Stimulated activated naive CD8-positive, alpha-beta T cell treated with anti-CD3 and anti-CD28 coated beads, Interleukin-15, amount 100 ng/mL, for 72 hours (primary cell): ENCODE measurements at regions not wholly inside any gene's neighbourhood (a gene's known extent, or its start where the extent isn't known, plus 50 kb on each side); places are given as distances from the start of the nearest gene placed in this dataset.

Experiments
- ATAC-seq: fragments of 150-1000 bp; cut with Tn5 transposase; 2 replicates; pipeline ENCODE4 v1.10.0; 2021; ENCODE audit warnings: mild to moderate bottlenecking, moderate library complexity
- DNase-seq, 2 donors: peaks; one replicate each; pipeline ENCODE4 v3.0.0; 2021 to 2022
- H3K27ac Mint-ChIP-seq, 2 donors: one replicate each; pipeline ENCODE4 v1.8.0; 2022; ENCODE audit warnings: mild to moderate bottlenecking in 2 of 2, mixed read lengths in 2 of 2, moderate library complexity in 2 of 2
- H3K27me3 Mint-ChIP-seq: one replicate; pipeline ENCODE4 v1.8.0; 2022; ENCODE audit warnings: mixed read lengths
- H3K4me1 Mint-ChIP-seq: one replicate; pipeline ENCODE4 v1.8.0; 2022; ENCODE audit warnings: mild to moderate bottlenecking, mixed read lengths
- H3K4me3 Mint-ChIP-seq, 2 donors: one replicate each; pipeline ENCODE4 v1.8.0; 2022; ENCODE audit warnings: mild to moderate bottlenecking in 2 of 2, mixed read lengths in 2 of 2, moderate library complexity in 1 of 2
- H3K9me3 Mint-ChIP-seq, 2 donors: one replicate each; pipeline ENCODE4 v1.8.0; 2022; ENCODE audit warnings: mixed read lengths in 2 of 2

DNA sequence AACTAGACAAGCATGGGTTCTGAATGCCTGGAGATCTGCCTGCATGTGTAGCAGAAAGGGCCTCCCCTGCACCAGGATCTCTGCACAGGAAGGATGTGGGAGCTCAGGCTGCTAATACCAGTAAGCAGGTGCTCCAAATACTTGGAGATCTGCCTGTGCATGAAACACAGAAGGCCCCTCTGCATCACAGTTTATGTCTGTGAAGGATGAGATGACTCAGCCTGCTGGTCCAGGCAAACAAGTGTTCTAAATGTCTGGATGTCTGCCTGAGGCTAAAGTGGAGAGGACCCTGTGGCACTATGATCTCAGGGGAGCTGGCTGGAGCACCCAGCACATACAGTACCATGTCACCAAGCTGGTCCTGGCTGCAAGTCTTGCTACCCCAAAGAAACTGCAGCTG, 678.8 kb downstream of the MCTP2 start:
- H3K9me3 Mint-ChIP-seq = peaks cover 6 to 12% of the 10 kb centered on the region in 2 donors
- ATAC-seq (no peak), DNase-seq (no peak)
- H3K27ac Mint-ChIP-seq = no peak overlapping the region
- no peak overlapping the region for H3K4me3 Mint-ChIP-seq
- H3K4me1 Mint-ChIP-seq = no peaks in the 10 kb centered on the region
- H3K27me3 Mint-ChIP-seq = no peaks in the 10 kb centered on the region

DNA sequence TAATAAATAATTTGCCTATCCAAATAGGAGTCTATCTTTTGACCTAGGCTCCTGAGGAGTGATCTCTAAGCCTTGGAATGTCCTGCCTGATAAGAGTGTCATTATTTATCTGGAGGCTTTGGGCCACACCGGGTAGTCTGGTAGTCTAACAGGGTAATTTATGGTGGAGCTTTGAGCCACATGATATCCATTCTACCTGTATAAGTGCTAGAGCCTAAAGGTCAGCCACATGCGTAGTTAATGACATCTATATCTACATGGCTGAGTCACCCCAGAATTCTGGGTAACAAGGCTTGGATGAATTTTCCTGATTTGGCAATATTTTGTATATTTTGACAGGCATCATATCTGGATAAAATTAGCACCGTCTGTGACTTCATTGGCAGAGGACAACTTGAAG, 681.4 kb downstream of the MCTP2 start:
- ATAC-seq (no peak), DNase-seq (no peak)
- H3K4me1 Mint-ChIP-seq = no peaks in the 10 kb centered on the region
- no peaks in the 10 kb centered on the region for H3K27me3 Mint-ChIP-seq
- H3K4me3 Mint-ChIP-seq = no peak overlapping the region
- H3K27ac Mint-ChIP-seq = no peak overlapping the region
- H3K9me3 Mint-ChIP-seq = peaks cover 6% of the 10 kb centered on the region in 2 donors

- ATAC-seq = no peak
- Mint-ChIP-seq H3K9me3 (no peaks in the 10 kb centered on the region), H3K4me3 (no peak overlapping the region), H3K4me1 (no peaks in the 10 kb centered on the region), H3K27ac (no peak overlapping the region), H3K27me3 (no peaks in the 10 kb centered on the region)
- DNase-seq = no peak
Measured at GRCh38 chr15:94917068-94917467, 685.7 kb downstream of the MCTP2 start.

- DNase-seq (no peak), ATAC-seq (no peak)
- H3K9me3 Mint-ChIP-seq = no peaks in the 10 kb centered on the region
- no peaks in the 10 kb centered on the region for H3K27me3 Mint-ChIP-seq
- no peak overlapping the region for H3K4me3 Mint-ChIP-seq
- peak overlapping the region in 1 of 2 donors; percentile 12 for H3K27ac Mint-ChIP-seq
- no peaks in the 10 kb centered on the region for H3K4me1 Mint-ChIP-seq
Measured at GRCh38 chr15:94921936-94922335, 690.6 kb downstream of the MCTP2 start.

- ATAC-seq = no peak
- Mint-ChIP-seq H3K27me3 (no peaks in the 10 kb centered on the region), H3K4me1 (no peaks in the 10 kb centered on the region), H3K9me3 (no peaks in the 10 kb centered on the region), H3K27ac (no peak overlapping the region), H3K4me3 (no peak overlapping the region)
- DNase-seq = no peak
Measured at GRCh38 chr15:94924057-94924456, 692.7 kb downstream of the MCTP2 start.

GRCh38 chr15:94924971-94925598, 693.7 kb downstream of the MCTP2 start:
- no peak overlapping the region for H3K4me3 Mint-ChIP-seq
- ATAC-seq (no peak), DNase-seq (no peak)
- H3K4me1 Mint-ChIP-seq = no peaks in the 10 kb centered on the region
- no peaks in the 10 kb centered on the region for H3K27me3 Mint-ChIP-seq
- no peak overlapping the region for H3K27ac Mint-ChIP-seq
- H3K9me3 Mint-ChIP-seq = no peaks in the 10 kb centered on the region

DNA sequence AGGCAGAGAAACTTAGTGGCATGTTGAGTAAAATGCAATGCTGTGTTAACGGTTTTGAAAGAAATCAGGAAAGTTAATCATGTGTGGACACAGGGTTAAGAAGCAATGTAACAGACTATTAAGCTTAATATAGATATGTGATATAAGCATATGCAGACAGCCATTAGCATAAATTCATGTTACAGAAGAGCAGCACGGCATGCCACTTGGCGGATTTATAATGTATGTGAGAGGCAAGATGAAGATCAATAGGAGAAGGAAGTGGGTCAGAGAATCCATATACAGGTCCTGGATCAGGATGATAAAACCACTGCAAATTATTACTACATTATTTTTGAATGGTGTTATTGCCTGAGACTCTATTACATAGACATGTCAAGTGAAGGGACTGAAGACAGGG, 694.3 kb downstream of the MCTP2 start:
- Mint-ChIP-seq H3K27me3 (no peaks in the 10 kb centered on the region), H3K4me1 (no peaks in the 10 kb centered on the region), H3K9me3 (no peaks in the 10 kb centered on the region), H3K4me3 (no peak overlapping the region), H3K27ac (no peak overlapping the region)
- ATAC-seq (no peak), DNase-seq (no peak)

GRCh38 chr15:94927003-94927402, 695.6 kb downstream of the MCTP2 start:
- Mint-ChIP-seq H3K27ac (no peak overlapping the region), H3K4me3 (no peak overlapping the region), H3K4me1 (no peaks in the 10 kb centered on the region), H3K27me3 (no peaks in the 10 kb centered on the region), H3K9me3 (no peaks in the 10 kb centered on the region)
- ATAC-seq (no peak), DNase-seq (no peak)

- Mint-ChIP-seq H3K27me3 (no peaks in the 10 kb centered on the region), H3K4me1 (no peaks in the 10 kb centered on the region), H3K9me3 (peaks cover 0 to 8% of the 10 kb centered on the region in 2 donors), H3K4me3 (no peak overlapping the region), H3K27ac (no peak overlapping the region)
- DNase-seq (no peak), ATAC-seq (no peak)
Measured at GRCh38 chr15:94929282-94929681, 697.9 kb downstream of the MCTP2 start.

DNA sequence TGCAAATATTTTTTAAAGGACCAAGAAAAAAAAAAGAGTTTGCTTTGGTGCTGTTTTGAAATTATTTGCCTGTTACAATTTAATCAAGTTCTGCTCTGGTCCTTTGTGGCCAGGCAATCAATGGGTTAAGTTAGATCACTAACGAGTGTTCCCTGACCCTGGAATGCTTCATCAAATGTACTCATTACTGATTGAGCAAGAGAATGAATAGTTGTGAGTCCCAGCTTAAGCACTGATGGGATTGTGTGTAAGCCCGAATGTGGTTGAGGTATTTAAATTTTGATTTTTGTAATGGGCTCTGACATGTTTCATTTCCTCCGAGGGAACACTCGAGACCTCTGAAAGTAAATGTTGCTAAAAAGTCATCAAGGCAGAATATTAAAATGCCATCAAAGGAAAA, 699.1 kb downstream of the MCTP2 start:
- DNase-seq (no peak), ATAC-seq (no peak)
- Mint-ChIP-seq H3K4me1 (no peaks in the 10 kb centered on the region), H3K9me3 (peaks cover 0 to 20% of the 10 kb centered on the region in 2 donors), H3K27me3 (no peaks in the 10 kb centered on the region), H3K27ac (no peak overlapping the region), H3K4me3 (no peak overlapping the region)

GRCh38 chr15:94930960-94931359, 699.6 kb downstream of the MCTP2 start:
- Mint-ChIP-seq H3K9me3 (peaks cover 0 to 25% of the 10 kb centered on the region in 2 donors), H3K4me1 (no peaks in the 10 kb centered on the region), H3K27me3 (no peaks in the 10 kb centered on the region), H3K27ac (no peak overlapping the region), H3K4me3 (no peak overlapping the region)
- ATAC-seq (no peak), DNase-seq (no peak)

- no peak for ATAC-seq
- Mint-ChIP-seq H3K9me3 (peaks cover 0 to 27% of the 10 kb centered on the region in 2 donors), H3K4me1 (no peaks in the 10 kb centered on the region), H3K27ac (peak overlapping the region in 1 of 2 donors; percentile 63), H3K4me3 (no peak overlapping the region), H3K27me3 (no peaks in the 10 kb centered on the region)
- no peak for DNase-seq
Measured at GRCh38 chr15:94934440-94934839, 703.1 kb downstream of the MCTP2 start.

- no peaks in the 10 kb centered on the region for H3K4me1 Mint-ChIP-seq
- ATAC-seq (no peak), DNase-seq (no peak)
- H3K9me3 Mint-ChIP-seq = peaks cover 0 to 27% of the 10 kb centered on the region in 2 donors
- no peaks in the 10 kb centered on the region for H3K27me3 Mint-ChIP-seq
- H3K4me3 Mint-ChIP-seq = no peak overlapping the region
- no peak overlapping the region for H3K27ac Mint-ChIP-seq
Measured at GRCh38 chr15:94937242-94937641, 705.9 kb downstream of the MCTP2 start.

GRCh38 chr15:94943888-94944287, 712.5 kb downstream of the MCTP2 start:
- peaks cover 0 to 5% of the 10 kb centered on the region in 2 donors for H3K9me3 Mint-ChIP-seq
- DNase-seq = no peak
- H3K4me3 Mint-ChIP-seq = no peak overlapping the region
- no peaks in the 10 kb centered on the region for H3K4me1 Mint-ChIP-seq
- H3K27ac Mint-ChIP-seq = no peak overlapping the region
- ATAC-seq = no peak
- H3K27me3 Mint-ChIP-seq = no peaks in the 10 kb centered on the region

- H3K4me3 Mint-ChIP-seq = no peak overlapping the region
- H3K27me3 Mint-ChIP-seq = no peaks in the 10 kb centered on the region
- H3K4me1 Mint-ChIP-seq = no peaks in the 10 kb centered on the region
- peaks cover 0 to 8% of the 10 kb centered on the region in 2 donors for H3K9me3 Mint-ChIP-seq
- ATAC-seq (no peak), DNase-seq (no peak)
- H3K27ac Mint-ChIP-seq = no peak overlapping the region
Measured at GRCh38 chr15:94951538-94951937, 720.2 kb downstream of the MCTP2 start.

GRCh38 chr15:94963953-94964352, 732.6 kb downstream of the MCTP2 start:
- DNase-seq (no peak), ATAC-seq (no peak)
- H3K27ac Mint-ChIP-seq = no peak overlapping the region
- no peak overlapping the region for H3K4me3 Mint-ChIP-seq
- no peaks in the 10 kb centered on the region for H3K27me3 Mint-ChIP-seq
- H3K9me3 Mint-ChIP-seq = peaks cover 7 to 12% of the 10 kb centered on the region in 2 donors
- no peaks in the 10 kb centered on the region for H3K4me1 Mint-ChIP-seq

DNA sequence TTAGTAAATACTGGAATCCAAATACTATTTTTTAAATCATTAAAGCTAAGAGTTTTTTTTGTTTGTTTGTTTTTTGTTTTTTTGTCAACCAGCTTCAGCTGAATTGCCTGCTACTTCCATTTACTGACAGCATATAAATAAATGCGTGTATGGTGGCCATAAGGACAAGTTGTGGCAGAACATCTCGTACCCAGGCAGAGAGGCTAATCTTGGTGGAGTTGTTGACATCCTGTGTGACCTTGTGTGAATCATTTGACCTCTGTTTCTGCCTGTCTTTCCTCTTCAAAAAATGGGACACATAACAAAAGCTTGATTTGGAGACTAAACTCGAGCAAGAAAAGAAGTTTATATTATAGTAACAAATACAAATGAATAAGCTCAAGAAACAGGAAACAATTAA, 734.2 kb downstream of the MCTP2 start:
- ATAC-seq (no peak), DNase-seq (no peak)
- no peak overlapping the region for H3K27ac Mint-ChIP-seq
- H3K27me3 Mint-ChIP-seq = no peaks in the 10 kb centered on the region
- peaks cover 4 to 8% of the 10 kb centered on the region in 2 donors for H3K9me3 Mint-ChIP-seq
- H3K4me1 Mint-ChIP-seq = no peaks in the 10 kb centered on the region
- no peak overlapping the region for H3K4me3 Mint-ChIP-seq
